Sciatic nerve (tissue), 2 donors: ENCODE measurements at regions not wholly inside any gene's neighbourhood (a gene's known extent, or its start where the extent isn't known, plus 50 kb on each side); places are given as distances from the start of the nearest gene placed in this dataset.

Experiments
- ATAC-seq: fragments of 200-7000 bp; cut with Tn5 transposase; one replicate; pipeline ENCODE4 v1.9.1; 2020; ENCODE audit warnings: mild to moderate bottlenecking, moderate library complexity
- DNase-seq: peaks from one replicate; pipeline ENCODE4 v3.0.0-alpha.2; 2020; ENCODE audit warnings: low spot score
- intact Hi-C: fragments of 100-400 bp; cut with DNase I; formaldehyde crosslinking; loops from one replicate; pipeline ENCODE4 v1.14.2; 2022
- donor health status: DM: no; HTN: no; CAD: no.
- donor health status: DM: no; HTN: no; CAD: no.

DNA sequence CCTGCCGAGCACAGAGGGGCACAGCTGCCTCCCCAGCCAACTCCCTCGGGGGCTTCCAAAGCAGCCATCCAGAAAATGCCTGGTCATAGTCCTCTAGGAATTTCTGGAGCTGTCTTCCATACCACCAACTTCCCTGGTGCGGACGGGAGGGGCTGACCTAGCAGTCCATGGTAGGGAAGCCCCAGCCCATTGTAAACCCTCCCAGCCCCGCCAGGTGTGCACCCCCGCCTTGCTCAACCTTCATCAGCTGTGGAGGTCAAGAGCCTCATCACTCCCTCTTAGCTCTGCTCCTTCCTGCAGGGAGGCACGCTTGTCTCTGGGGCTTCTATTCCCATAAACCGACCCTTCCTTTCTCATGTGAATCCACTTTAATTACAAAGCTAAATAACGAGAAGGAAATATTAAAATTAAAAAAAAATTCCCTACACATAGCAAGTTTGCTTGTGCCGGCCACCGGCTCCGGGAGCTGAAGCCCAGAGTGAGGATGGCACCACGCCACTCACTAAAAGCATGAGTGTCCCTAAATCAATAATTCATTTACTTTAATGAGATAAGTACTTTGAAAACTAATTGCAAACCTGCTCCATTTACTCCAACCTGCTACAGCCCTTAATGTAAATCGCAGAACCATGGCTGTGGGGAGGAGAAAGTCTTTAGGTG lies 181.4 kb downstream of the ENGASE start:
- intact Hi-C loops: no loop called here

DNA sequence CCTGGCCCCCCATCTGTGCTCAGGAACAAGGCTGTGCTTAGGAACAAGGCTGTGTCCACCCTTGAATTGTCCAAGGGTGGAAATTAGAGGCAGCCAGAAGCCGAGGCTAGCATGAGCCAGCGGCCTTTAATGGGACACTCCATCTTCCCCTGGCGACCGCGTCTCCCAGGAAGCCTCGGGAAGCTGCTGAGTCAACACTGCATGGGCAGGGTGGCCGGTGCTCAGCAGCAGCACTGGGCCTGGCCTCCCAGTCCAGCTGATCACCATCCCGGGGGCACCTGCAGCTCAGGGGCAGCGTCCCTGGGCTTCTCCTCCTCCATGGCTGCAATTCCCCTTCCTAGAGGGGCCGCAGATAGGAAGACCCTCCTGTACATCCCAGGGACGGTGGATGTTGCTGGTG lies 180.8 kb downstream of the ENGASE start:
- intact Hi-C loops: no loop called here
- DNase-seq (no peak), ATAC-seq (no peak)

More for the DNA sequence above, 181.4 kb downstream of the ENGASE start:
- no peak for ATAC-seq
- no peak for DNase-seq

DNA sequence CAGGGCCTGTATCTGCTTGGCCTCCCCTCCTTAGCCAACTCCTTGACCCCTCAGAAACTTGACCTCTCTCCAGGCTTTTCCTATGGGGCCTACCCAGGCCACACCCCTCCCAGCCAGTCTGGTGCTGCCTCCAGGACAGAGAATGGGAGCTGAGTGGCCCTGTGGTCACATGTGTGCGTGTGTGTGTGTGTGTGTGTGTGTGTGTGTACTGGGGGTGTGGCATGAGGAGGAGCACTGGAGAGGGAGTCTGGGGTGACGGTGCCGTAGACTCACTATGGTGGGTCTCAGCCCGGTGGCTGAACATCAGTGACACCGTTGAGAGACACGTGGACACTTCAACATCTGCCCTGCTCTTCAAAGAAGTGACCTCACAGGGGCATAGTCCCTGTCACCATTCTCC lies 180.4 kb downstream of the ENGASE start:
- ATAC-seq (no peak), DNase-seq (no peak)
- intact Hi-C loops: no loop called here

DNA sequence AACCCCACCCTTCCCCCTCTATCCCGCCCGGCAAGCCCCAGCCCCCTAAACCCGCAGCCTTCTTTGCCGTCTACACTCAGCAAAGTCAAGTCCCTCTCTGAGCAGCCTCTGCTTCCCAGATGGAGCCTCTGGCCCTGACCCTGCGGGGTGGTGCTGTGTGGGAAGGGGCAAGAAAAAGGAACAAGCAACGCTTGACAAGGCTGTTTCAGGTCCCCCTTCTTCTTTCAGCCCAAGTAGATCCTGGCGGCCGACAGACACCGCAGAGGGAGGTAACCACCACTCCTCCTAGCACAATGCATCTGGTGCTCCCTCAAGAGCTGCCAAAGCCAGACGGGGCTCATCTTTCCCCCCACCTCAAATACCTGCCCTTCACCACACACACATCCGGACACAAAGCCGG lies 178.3 kb downstream of the ENGASE start:
- ATAC-seq: no peak
- intact Hi-C loops: no loop called here
- DNase-seq: no peak

DNA sequence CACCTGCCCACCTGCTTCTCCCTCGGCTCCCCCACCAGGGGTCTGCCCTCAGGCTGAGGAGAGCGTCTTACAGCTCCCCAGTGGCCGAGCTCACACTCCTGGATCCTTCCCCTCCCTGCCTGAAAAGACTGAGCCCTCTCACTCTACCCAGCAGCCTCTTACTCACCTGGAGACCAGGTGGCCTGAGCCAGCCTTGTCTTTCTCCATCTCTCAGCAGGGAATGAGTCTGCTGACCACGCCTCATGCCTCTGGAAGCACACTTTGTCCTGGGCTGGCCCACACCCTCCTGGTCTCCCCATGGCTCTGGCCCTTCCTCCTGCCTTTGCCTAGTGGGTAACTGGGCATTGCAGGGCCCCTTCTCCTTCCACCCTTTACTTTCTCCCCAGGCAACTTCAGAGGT lies 177.2 kb downstream of the ENGASE start:
- intact Hi-C loops: no loop called here
- no peak for DNase-seq
- ATAC-seq: no peak

DNA sequence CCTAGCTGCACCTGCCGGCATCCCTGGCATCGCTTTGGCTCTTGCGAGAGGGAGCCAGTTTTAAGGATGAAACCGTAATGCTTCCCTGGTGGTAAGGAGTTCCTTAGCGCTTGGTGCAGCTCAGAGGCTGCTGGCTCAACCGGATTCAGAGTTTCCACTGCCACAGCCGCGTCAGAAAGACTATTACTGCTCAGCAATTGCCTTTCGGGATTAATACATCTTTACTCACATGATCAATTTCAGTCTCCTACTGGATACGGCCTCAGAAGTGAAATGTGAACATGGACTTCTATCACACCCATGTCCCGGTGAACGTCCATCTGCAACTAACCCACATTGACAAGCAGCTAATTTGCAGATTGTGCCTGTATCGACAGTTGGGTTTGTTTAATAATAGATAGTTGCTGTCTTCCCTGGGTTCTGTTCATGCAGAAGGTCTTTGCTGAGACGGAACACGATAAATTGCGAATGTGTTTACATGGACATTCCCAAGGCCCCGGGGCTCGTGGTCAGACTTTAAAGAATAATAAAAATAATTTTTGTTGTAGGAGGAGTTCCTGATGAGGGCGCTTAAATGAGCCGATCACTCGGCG lies 175.4 kb downstream of the ENGASE start:
- DNase-seq: no peak
- no peak for ATAC-seq
- intact Hi-C loops: no loop called here

DNA sequence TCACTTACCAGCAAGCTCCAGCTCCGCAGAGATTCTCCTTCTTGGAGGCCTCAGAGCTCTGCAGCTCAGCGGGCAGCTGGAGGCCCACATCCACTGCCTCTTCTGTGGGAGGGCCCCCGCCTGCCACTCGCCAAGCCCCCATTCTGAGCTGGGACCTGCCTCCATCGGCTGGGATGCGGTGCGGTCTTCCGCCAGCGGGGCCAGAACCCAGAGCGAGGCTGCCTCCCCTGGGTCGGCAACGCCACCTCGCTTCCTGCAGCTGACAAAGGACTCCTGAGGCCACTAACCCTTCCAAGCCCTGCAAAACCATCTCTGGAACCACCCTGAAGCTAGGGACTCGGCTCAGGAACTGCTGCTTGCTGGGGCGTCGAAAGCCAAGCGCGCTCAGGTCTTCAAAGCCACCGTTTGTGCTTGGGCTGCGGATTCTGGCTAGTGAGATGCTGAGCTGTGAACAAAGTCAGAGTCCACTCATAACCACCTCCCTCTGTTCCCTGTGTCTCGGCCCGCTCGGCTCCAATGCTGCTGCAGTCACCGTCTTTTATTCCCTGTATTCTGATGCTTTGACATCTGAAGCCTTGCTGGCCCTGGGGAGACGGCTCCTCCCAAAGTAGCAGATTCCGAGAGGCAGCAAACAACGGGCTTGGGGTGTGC lies 174.3 kb downstream of the ENGASE start:
- intact Hi-C loops: no loop called here
- DNase-seq (no peak), ATAC-seq (no peak)

DNA sequence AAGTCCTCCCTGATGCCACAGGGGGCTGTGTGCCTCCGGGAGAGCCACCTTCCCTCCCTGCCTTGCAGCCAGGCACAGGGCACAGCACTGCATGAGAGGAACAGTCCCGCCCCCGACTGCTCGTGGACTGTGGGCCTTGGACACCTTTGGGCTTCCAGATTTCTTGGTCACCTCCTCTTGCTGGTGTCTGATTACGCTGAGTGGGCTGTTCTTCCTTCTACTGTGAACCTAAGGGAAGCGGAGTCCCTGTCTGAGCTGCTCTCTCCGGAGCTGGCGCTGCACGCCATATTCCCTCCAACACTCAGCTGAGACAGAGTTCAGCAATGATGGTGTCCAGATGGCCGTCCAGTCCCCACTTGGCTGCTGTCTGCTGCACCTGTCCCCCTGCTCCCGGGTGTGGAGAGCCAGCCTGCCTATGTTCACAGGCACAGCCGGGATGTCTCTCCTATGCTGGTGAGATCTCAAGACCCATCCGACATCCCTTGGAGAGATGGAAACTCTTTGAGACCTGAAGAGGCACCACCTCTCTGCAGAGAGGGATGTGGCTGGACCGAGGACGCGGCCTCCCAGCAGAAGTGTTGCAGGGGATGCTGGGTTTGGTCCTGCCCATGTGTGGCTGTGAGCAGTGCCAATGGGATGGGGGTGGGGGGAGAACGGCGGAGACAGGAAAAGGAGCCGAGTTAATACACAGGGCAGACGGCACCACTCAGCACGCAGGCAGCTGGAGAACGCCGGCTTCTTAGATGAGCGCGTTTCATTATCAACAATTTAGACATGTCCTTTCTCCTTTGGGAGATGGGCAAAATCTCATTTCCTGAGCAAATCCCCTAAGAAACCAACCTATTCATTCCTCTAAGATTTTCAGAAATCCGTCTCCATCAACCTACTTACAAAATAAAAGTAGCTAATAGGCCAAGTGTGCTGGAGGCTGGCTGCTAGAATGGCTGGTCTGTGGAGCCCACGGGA lies 171.9 kb downstream of the ENGASE start:
- DNase-seq: no peak
- ATAC-seq: no peak
- intact Hi-C loops: no loop called here

DNA sequence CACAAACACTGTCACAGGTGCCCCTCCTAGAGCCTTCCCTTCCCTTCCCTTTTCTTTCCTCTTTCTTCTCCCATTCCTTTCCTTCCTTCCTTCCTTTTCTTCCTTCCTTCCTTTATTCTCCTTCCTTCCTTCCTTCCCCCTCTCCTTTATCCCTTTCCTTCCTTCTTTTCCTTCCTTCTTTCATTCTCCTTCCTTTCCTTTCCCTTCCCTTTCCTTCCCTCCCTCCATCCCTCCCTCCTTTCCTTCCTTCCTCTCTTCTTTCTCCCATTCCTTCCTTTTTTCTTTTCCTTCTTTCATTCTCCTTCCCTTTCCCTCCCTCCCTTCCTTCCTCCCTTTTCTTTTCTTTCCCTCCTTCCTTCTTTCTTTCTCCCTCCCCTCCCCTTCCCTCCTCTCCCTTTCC lies 170.0 kb downstream of the ENGASE start:
- DNase-seq: no peak
- no peak for ATAC-seq
- intact Hi-C loops: no loop called here

DNA sequence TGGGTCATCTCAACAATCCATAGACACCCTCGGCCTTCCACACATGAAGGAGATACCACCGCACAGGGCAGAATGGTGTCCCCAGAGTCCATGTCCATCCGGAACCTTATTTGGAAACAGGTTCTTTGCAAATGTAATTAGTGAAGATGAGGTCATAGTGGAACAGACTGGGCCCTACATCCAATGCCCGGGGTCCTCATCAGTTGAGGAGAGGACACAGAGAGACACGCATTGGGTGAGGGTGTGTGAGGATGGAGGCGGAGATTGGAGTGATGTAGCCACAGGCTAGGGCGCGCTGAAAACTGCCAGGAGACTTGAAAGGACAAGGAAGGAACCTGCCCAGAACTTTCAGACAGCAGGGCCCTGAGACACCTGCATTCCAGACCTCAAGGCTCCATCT lies 169.4 kb downstream of the ENGASE start:
- ATAC-seq (no peak), DNase-seq (no peak)
- intact Hi-C loops: no loop called here

DNA sequence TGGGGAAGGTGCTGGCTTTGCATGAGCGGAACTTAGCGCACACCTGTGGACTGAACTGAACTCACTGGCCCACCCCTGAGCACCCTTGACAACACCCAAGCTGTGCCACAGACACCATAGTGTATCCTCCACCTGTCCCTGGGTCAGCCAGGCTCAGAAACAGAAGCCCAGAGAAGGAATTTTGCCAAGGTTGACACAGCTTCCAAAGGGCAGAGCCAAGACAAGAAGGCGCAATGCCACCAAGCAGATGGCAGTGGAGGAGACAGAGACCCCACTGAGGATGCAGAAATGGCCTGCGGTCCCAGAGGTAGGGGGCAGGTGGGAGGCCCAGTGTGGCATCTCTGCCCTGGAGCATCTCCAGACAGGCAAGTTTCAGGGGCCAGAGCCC lies 169.0 kb downstream of the ENGASE start:
- intact Hi-C loops: no loop called here
- DNase-seq (no peak), ATAC-seq (no peak)

DNA sequence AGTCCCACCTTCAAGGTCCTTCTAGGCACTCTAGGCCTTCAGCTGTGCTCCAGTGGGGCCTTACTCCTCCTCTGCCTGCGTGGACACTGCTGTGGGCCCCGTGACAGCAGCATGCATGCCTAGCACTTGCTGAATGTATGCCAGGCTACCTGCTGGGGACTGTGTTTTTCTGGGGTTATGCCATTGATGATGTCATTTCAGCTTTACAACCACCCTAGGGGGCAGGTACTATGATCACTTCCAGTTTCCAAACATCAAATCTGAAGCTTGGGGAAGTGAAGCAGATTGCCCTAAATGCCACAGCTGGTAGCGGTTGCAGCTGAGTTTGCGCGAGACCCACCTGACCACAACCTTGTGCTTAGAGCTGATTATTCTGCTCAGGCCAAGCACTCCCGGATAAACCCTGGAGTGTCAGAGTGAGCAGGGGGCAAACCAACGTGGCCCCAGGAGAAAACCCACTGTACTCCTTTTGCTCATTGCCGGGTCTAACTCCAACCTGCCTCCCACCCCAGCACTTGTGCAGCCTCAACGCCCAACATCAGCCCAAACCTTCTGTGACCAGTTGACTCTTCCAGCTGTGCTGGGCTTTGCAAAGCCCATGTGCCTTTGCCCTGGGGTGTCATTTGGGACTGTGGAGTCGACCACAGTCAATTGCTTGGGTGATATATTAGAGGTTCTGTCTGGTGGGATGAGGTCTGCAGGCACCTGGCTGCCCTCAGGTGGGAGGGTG lies 168.4 kb downstream of the ENGASE start:
- intact Hi-C loops: no loop called here
- DNase-seq (no peak), ATAC-seq (no peak)

DNA sequence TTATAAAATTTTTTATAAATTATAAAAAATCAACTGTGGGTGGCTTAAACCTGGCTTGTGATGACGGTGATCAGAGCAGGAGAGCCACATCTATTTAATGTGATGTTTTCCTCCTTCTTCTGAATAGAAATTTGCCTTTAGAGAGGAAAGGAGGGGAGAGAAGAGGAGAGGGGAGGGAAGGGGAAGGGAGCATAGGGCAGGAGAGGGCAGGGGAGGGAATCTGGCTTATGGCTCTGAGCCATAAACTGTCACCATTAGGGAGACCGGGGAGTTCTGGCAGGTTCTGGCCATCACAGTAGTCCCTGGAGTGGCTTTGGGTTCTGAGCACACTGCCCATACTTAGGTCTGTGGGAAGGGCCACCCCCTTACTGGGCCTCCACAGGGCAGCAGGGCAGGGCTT lies 167.8 kb downstream of the ENGASE start:
- ATAC-seq (no peak), DNase-seq (no peak)
- intact Hi-C loops: no loop called here

DNA sequence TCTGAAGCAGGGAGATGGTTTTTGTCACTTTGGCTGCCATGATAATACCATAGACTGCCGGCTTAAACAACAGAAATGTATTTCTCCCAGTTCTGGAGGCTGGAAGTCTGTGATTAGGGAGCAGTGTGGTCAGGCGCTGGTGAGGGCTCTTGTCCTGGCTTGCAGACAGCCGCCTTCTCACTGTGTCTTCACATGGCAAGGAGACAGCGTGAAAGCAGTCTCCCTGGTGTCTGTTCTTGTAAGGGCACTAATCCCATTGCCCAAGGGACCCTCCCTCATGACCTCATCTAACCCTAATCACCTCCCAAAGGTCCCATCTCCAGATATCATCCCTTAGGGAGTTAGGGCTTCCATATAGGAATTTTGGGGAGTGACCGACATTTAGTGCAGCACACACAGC lies 167.0 kb downstream of the ENGASE start:
- ATAC-seq (no peak), DNase-seq (no peak)
- intact Hi-C loops: no loop called here

DNA sequence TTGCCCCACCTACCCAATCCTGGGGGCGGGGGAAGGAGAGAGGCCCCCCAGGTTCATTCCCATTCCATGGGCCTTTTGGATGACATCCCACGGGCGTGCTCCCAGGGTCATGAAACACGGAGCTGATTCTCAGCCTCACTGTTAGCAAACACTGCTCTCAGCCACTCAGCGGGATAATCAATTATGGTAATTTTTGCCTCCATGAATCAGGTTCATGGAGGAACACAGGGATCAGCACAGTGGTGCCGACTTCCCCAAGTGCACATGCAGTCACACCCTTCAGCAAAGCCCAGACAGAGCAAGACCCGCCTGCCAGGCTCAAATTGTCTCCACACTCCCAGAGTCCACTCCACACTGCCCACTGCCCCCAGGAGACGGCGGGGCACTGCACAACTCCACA lies 164.6 kb downstream of the ENGASE start:
- DNase-seq (no peak), ATAC-seq (no peak)
- intact Hi-C loops: no loop called here

DNA sequence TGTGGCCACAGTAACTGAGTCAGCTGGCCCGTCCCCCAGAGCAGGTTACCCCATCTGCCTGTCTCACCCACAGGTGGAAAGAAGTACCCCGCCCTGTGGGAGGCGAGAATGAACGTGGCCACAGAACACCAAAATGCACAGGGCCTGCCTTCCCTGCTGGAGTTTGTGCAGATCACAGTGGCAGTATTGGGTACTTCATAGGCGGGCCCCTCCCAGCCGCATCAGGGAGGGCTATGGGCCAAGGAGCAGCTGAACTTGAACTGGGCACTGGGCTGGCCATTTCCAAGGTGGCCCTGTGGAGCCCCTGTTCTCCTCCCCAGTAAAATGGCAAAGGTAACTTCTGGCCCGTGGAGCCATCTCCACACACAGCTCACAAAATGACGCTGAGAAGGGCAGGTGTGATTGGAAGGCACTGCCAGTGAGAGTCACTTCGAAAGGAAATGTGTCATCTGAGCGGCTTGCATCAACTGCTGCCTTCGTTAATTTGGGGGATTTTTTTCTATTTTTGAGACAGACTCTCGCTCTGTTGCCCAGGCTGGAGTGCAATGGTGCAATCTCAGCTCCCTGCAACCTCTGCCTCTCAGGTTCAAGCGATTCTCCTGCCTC lies 162.9 kb downstream of the ENGASE start:
- ATAC-seq (no peak), DNase-seq (no peak)
- intact Hi-C loops: no loop called here

DNA sequence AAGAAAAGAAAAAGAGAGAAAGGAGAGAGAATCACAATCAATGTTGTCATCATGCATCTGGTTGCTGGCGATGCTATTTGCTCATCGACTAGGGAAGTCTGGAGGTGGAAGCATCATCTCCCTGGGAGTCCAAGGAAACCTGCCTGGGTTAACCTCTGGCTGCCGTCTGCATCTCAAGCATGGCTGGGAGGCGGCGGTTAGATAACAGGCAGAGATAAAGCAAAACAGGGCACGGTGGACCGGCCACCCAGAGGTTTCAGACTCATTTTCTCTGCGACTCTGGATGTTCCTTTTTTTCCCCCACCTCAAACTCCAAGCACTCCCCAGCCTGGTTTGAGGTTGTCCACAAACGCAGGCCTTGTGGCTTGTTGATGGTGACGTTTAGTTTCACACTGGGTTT lies 161.2 kb downstream of the ENGASE start:
- DNase-seq (no peak), ATAC-seq (no peak)
- intact Hi-C loops: no loop called here

DNA sequence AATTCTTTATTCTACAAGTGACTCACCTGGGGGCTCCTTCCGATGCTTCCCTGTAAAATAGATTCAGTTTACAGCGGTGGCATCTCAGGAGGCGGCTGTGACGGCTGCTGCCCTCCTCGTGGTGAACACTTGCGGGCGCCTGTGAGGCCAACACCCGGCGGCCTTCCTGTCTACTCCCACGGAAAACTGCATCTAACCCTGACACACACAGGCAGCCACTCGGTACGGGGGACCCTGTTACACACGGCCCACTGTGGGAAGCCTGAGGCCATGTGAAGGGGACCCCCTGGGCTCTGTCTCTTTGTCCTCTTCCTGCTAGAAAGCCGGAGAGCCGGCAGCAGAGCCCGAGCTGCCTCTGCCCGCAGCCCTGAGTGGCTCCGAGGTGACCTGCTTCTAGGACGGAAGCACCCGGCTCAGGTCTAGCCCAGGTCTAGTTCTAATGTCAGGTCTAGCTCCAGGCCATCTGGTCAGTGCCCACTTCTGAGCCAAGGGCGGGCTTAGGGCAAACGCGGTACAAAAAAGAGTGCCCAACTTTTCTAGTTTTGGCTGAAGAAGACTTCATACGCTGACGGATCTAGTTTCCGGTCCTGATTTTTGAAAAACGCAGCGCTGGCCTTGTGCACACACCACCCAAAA lies 159.4 kb downstream of the ENGASE start:
- DNase-seq (no peak), ATAC-seq (no peak)
- intact Hi-C loops: no loop called here
